HCT116 (cell line): ENCODE measurements at regions not wholly inside any gene's neighbourhood (a gene's known extent, or its start where the extent isn't known, plus 50 kb on each side); places are given as distances from the start of the nearest gene placed in this dataset.

ENCODE experiments used
- CEBPB ChIP-seq: IDR thresholded peaks from 2 replicates; pipeline ENCODE4 v1.6.1; 2012; ENCODE audit warnings: low read depth
- EZH2 ChIP-seq: fragments of 200-600 bp; sonication (generic); IDR thresholded peaks from 2 replicates; pipeline ENCODE4 v1.6.1; 2017; ENCODE audit warnings: antibody characterized with exemption, mixed run types
- EZH2phosphoT487 ChIP-seq: fragments of 200-600 bp; IDR thresholded peaks from 2 replicates; pipeline ENCODE4 v1.6.1; 2018; ENCODE audit warnings: antibody characterized with exemption, borderline replicate concordance
- JUND ChIP-seq: IDR thresholded peaks from 2 replicates; pipeline ENCODE4 v1.6.1; 2012
- POLR2A ChIP-seq: IDR thresholded peaks from 2 replicates; pipeline ENCODE4 v1.7.0; 2011; ENCODE audit warnings: borderline replicate concordance; ENCODE audit not compliant: insufficient read depth, insufficient read length; ENCODE audit errors: extremely low read depth
- POLR2AphosphoS5 ChIP-seq: IDR thresholded peaks from 2 replicates; pipeline ENCODE4 v1.6.1; 2011; ENCODE audit warnings: mild to moderate bottlenecking, low read depth, low read length, moderate library complexity
- TCF7L2 ChIP-seq: IDR thresholded peaks from 2 replicates; pipeline ENCODE4 v1.7.0; 2011; ENCODE audit warnings: borderline replicate concordance, inconsistent platforms; ENCODE audit not compliant: insufficient read depth, insufficient read length; ENCODE audit errors: extremely low read depth
- YY1 ChIP-seq: IDR thresholded peaks from 2 replicates; pipeline ENCODE4 v1.6.1; 2011; ENCODE audit warnings: low read length, low read depth, moderate library complexity, mild to moderate bottlenecking; ENCODE audit not compliant: insufficient replicate concordance; ENCODE audit errors: extremely low read depth
- ZFX ChIP-seq: fragments of 450-650 bp; IDR thresholded peaks from 2 replicates; pipeline ENCODE4 v1.6.1; 2017
- ZNF274 ChIP-seq: fragments of 200-500 bp; sonication (Bioruptor generic); IDR thresholded peaks from 2 replicates; pipeline ENCODE4 v1.6.1; 2014; ENCODE audit warnings: mild to moderate bottlenecking, low read depth, low read length, inconsistent platforms
- TF ChIP-seq, protein P1 (sequence below): IDR thresholded peaks from 2 replicates; pipeline ENCODE4 v1.6.1; 2012
- TF ChIP-seq, protein P2 (sequence below), 3 experiments: fragments of 200-600 bp in 1 of 3; sonication (generic) in 1 of 3; IDR thresholded peaks in 2 of 3; conservative IDR thresholded peaks in 1 of 3; 2 replicates each; pipeline ENCODE4 v1.5.1; 2012 to 2017; ENCODE audit warnings: low read depth in 2 of 3, low read length in 2 of 3, antibody characterized with exemption in 1 of 3, borderline replicate concordance in 1 of 3, control low read depth in 1 of 3, mild to moderate bottlenecking in 1 of 3, mixed read lengths in 1 of 3, mixed run types in 1 of 3, moderate library complexity in 1 of 3; ENCODE audit not compliant: insufficient read depth in 1 of 3
- TF ChIP-seq, protein P3 (sequence below): IDR thresholded peaks from 2 replicates; pipeline ENCODE4 v1.6.1; 2011; ENCODE audit warnings: mild to moderate bottlenecking, low read length, moderate library complexity; ENCODE audit not compliant: insufficient replicate concordance; ENCODE audit errors: extremely low read depth
- TF ChIP-seq, protein P4 (sequence below): IDR thresholded peaks from 2 replicates; pipeline ENCODE4 v1.6.1; 2012; ENCODE audit warnings: low read depth

DNA sequence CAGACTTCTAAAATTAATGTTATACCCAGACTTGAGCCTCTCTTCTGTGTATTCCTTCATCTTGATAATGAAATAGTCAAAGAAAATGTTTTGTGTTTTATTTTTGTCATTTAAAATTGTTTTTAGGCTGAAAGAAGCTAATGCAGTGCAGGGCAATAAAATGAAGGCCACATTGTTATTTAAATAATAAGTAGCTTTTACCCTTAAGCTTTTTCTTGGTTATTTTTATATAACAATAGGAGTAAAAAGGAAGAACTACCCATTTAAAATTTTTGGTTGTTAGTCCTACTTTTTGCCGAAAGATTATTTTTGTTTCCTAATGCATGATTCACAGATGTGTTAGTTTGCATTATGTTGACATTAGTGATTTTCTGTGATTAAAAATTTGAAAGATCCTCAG lies 181.0 kb upstream of the MEOX2 start:
- TF ChIP-seq, protein P1, sequence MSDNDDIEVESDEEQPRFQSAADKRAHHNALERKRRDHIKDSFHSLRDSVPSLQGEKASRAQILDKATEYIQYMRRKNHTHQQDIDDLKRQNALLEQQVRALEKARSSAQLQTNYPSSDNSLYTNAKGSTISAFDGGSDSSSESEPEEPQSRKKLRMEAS = no peak
- TF ChIP-seq EZH2 (no peak), ZFX (no peak), POLR2A (no peak), POLR2AphosphoS5 (no peak), CEBPB (no peak), ZNF274 (no peak), JUND (no peak), YY1 (no peak), TCF7L2 (no peak), EZH2phosphoT487 (no peak)
- TF ChIP-seq, protein P2, sequence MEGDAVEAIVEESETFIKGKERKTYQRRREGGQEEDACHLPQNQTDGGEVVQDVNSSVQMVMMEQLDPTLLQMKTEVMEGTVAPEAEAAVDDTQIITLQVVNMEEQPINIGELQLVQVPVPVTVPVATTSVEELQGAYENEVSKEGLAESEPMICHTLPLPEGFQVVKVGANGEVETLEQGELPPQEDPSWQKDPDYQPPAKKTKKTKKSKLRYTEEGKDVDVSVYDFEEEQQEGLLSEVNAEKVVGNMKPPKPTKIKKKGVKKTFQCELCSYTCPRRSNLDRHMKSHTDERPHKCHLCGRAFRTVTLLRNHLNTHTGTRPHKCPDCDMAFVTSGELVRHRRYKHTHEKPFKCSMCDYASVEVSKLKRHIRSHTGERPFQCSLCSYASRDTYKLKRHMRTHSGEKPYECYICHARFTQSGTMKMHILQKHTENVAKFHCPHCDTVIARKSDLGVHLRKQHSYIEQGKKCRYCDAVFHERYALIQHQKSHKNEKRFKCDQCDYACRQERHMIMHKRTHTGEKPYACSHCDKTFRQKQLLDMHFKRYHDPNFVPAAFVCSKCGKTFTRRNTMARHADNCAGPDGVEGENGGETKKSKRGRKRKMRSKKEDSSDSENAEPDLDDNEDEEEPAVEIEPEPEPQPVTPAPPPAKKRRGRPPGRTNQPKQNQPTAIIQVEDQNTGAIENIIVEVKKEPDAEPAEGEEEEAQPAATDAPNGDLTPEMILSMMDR (IDR thresholded peaks at IDR 0.05 in 2 of 3, conservative IDR thresholded peaks at IDR 0.05 in 1 of 3; ENCODE audit: borderline replicate concordance in 1 of 3, insufficient read depth in 1 of 3, low read depth in 2 of 3, low read length in 2 of 3) = no peak
- TF ChIP-seq, protein P3, sequence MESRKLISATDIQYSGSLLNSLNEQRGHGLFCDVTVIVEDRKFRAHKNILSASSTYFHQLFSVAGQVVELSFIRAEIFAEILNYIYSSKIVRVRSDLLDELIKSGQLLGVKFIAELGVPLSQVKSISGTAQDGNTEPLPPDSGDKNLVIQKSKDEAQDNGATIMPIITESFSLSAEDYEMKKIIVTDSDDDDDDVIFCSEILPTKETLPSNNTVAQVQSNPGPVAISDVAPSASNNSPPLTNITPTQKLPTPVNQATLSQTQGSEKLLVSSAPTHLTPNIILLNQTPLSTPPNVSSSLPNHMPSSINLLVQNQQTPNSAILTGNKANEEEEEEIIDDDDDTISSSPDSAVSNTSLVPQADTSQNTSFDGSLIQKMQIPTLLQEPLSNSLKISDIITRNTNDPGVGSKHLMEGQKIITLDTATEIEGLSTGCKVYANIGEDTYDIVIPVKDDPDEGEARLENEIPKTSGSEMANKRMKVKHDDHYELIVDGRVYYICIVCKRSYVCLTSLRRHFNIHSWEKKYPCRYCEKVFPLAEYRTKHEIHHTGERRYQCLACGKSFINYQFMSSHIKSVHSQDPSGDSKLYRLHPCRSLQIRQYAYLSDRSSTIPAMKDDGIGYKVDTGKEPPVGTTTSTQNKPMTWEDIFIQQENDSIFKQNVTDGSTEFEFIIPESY = no peak
- TF ChIP-seq, protein P4, sequence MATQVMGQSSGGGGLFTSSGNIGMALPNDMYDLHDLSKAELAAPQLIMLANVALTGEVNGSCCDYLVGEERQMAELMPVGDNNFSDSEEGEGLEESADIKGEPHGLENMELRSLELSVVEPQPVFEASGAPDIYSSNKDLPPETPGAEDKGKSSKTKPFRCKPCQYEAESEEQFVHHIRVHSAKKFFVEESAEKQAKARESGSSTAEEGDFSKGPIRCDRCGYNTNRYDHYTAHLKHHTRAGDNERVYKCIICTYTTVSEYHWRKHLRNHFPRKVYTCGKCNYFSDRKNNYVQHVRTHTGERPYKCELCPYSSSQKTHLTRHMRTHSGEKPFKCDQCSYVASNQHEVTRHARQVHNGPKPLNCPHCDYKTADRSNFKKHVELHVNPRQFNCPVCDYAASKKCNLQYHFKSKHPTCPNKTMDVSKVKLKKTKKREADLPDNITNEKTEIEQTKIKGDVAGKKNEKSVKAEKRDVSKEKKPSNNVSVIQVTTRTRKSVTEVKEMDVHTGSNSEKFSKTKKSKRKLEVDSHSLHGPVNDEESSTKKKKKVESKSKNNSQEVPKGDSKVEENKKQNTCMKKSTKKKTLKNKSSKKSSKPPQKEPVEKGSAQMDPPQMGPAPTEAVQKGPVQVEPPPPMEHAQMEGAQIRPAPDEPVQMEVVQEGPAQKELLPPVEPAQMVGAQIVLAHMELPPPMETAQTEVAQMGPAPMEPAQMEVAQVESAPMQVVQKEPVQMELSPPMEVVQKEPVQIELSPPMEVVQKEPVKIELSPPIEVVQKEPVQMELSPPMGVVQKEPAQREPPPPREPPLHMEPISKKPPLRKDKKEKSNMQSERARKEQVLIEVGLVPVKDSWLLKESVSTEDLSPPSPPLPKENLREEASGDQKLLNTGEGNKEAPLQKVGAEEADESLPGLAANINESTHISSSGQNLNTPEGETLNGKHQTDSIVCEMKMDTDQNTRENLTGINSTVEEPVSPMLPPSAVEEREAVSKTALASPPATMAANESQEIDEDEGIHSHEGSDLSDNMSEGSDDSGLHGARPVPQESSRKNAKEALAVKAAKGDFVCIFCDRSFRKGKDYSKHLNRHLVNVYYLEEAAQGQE = no peak
